Natural killer cell (primary cell): ENCODE measurements at regions not wholly inside any gene's neighbourhood (a gene's known extent, or its start where the extent isn't known, plus 50 kb on each side); places are given as distances from the start of the nearest gene placed in this dataset.
A peak's percentile ranks its signal among the peaks of the same experiment; 100 is the strongest.
"Not testable (repeated sequence)": the region's sequence is repeated elsewhere in the genome, so short reads cannot be mapped to it uniquely, and the experiment has no call there.

Source experiments
- ATAC-seq, 3 donors: fragments of 150-1000 bp in 2 of 3; fragments of 200-7000 bp in 1 of 3; cut with Tn5 transposase; 1 replicate in 1 of 3; 2 replicates in 2 of 3; pipeline ENCODE4 v1.10.0; 2021; ENCODE audit warnings: mild to moderate bottlenecking in 2 of 3, moderate library complexity in 2 of 3
- DNase-seq, 2 donors: peaks; one replicate each; pipeline versions ENCODE4 v3.0.0 to v3.0.0-alpha.2; 2013 to 2021; ENCODE audit warnings: mixed read lengths in 1 of 2
- H3K27ac ChIP-seq: one replicate; pipeline ENCODE4 v1.5.1; 2013; ENCODE audit warnings: mild to moderate bottlenecking, low read length
- H3K27me3 ChIP-seq: one replicate; pipeline ENCODE4 v1.6.1; 2013; ENCODE audit warnings: low read length; ENCODE audit not compliant: control insufficient read depth, insufficient read depth
- H3K36me3 ChIP-seq: one replicate; pipeline ENCODE4 v1.6.1; 2013; ENCODE audit warnings: low read length; ENCODE audit not compliant: control insufficient read depth, insufficient read depth
- H3K4me1 ChIP-seq: one replicate; pipeline ENCODE4 v1.6.1; 2013; ENCODE audit warnings: low read length; ENCODE audit not compliant: control insufficient read depth, insufficient read depth
- H3K4me3 ChIP-seq: one replicate; pipeline ENCODE4 v1.5.1; 2013; ENCODE audit warnings: low read length
- H3K9me3 ChIP-seq: one replicate; pipeline ENCODE4 v1.6.1; 2013; ENCODE audit warnings: low read length; ENCODE audit not compliant: control insufficient read depth, insufficient read depth
- H3K27ac Mint-ChIP-seq, 2 donors: one replicate each; pipeline ENCODE4 v1.8.0; 2022; ENCODE audit warnings: mild to moderate bottlenecking in 2 of 2, mixed read lengths in 2 of 2, moderate library complexity in 1 of 2
- H3K27me3 Mint-ChIP-seq, 2 donors: one replicate each; pipeline ENCODE4 v1.8.0; 2022; ENCODE audit warnings: low read depth in 2 of 2, mixed read lengths in 2 of 2
- H3K36me3 Mint-ChIP-seq: one replicate; pipeline ENCODE4 v1.8.0; 2022; ENCODE audit warnings: mixed read lengths
- H3K4me1 Mint-ChIP-seq, 2 donors: one replicate each; pipeline ENCODE4 v1.8.0; 2022; ENCODE audit warnings: mixed read lengths in 2 of 2
- H3K4me3 Mint-ChIP-seq: one replicate; pipeline ENCODE4 v1.8.0; 2022; ENCODE audit warnings: mild to moderate bottlenecking, moderate library complexity, mixed read lengths
- H3K9me3 Mint-ChIP-seq, 2 donors: one replicate each; pipeline ENCODE4 v1.8.0; 2022; ENCODE audit warnings: mixed read lengths in 2 of 2
- WGBS: methylation state at CpG from one replicate; pipeline ENCODE4 v1.1.7; 2013; ENCODE audit warnings: missing lambda C conversion rate; ENCODE audit not compliant: insufficient coverage; 5-methylcytosine and 5-hydroxymethylcytosine counted together
- intact Hi-C: fragments of 100-400 bp; cut with micrococcal nuclease; formaldehyde crosslinking; loops from one replicate; pipeline ENCODE4 v1.14.2; 2022
- TF ChIP-seq, protein P1 (sequence below): fragments of 200-600 bp; IDR thresholded peaks from one replicate; pipeline ENCODE4 v1.8.0; 2022; ENCODE audit warnings: antibody characterized with exemption

DNA sequence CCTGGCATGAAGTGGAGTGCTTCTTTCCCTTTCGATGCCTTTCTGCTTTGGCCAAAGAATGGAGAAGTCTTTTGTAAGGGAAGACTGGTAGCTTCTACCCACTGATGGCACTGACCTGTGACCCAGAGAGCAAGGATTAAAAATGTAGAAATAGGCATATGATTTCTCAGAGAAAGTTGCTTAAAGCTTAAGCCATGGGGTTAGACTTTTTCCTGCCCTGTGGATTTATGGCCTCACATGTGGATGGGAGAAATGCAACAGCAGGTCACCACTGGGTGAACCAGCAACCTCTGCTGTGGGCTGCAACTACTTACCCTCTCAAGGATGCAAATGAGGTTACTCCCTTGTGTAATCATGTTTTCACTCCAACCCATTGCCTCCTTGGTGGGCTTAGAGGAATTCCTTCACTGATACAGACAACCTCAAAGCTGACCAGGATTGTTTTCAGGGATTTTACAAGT is 86.7 kb upstream of the CDC42EP3 start:
- H3K27ac ChIP-seq, ATAC-seq, H3K36me3 Mint-ChIP-seq, H3K4me3 ChIP-seq, H3K4me3 Mint-ChIP-seq, H3K27me3 Mint-ChIP-seq, H3K27me3 ChIP-seq, H3K4me1 Mint-ChIP-seq, H3K36me3 ChIP-seq, intact Hi-C loops, H3K4me1 ChIP-seq, H3K9me3 ChIP-seq, DNase-seq, H3K9me3 Mint-ChIP-seq, H3K27ac Mint-ChIP-seq: not testable (repeated sequence)
- 100% methylated on average over 1 of the region's 1 CpG for WGBS

DNA sequence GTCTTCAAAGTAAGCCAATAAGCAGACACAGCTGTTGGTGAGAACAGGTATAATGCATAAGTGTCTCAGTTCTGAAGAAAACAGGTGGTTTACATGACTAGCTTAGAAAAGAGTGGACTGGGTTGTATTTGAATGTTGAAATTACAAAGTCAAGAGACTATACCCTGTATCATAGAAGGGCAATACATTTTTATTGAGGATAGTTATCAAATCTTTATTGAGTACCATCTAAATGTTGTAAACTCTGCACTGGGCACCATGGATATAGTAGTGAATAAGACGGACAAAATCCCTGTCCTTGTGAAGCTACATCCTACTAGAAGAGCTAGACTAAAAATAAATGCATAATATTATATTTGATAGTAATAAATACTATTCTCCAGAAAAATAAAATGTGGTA is 88.5 kb upstream of the CDC42EP3 start:
- ATAC-seq, DNase-seq, H3K9me3 ChIP-seq, H3K27me3 ChIP-seq, H3K36me3 Mint-ChIP-seq, H3K4me1 ChIP-seq, H3K27me3 Mint-ChIP-seq, H3K36me3 ChIP-seq, H3K27ac Mint-ChIP-seq, intact Hi-C loops, H3K4me3 ChIP-seq, H3K27ac ChIP-seq, H3K4me1 Mint-ChIP-seq, H3K9me3 Mint-ChIP-seq, H3K4me3 Mint-ChIP-seq: not testable (repeated sequence)
- no CpG with 5 or more reads among the region's 1 CpG for WGBS

- Mint-ChIP-seq H3K9me3 (no peaks in the 10 kb centered on the region), H3K4me1 (no peaks in the 10 kb centered on the region), H3K36me3 (no peaks in the 10 kb centered on the region), H3K27me3 (no peaks in the 10 kb centered on the region), H3K27ac (no peak overlapping the region), H3K4me3 (no peak overlapping the region)
- intact Hi-C loops: no loop called here
- ATAC-seq (no peak), DNase-seq (no peak)
- Histone ChIP-seq H3K27ac (no peak overlapping the region), H3K36me3 (no peaks in the 10 kb centered on the region), H3K9me3 (no peaks in the 10 kb centered on the region), H3K4me1 (peaks cover 3% of the 10 kb centered on the region), H3K4me3 (no peak overlapping the region), H3K27me3 (no peaks in the 10 kb centered on the region)
- TF ChIP-seq, protein P1, sequence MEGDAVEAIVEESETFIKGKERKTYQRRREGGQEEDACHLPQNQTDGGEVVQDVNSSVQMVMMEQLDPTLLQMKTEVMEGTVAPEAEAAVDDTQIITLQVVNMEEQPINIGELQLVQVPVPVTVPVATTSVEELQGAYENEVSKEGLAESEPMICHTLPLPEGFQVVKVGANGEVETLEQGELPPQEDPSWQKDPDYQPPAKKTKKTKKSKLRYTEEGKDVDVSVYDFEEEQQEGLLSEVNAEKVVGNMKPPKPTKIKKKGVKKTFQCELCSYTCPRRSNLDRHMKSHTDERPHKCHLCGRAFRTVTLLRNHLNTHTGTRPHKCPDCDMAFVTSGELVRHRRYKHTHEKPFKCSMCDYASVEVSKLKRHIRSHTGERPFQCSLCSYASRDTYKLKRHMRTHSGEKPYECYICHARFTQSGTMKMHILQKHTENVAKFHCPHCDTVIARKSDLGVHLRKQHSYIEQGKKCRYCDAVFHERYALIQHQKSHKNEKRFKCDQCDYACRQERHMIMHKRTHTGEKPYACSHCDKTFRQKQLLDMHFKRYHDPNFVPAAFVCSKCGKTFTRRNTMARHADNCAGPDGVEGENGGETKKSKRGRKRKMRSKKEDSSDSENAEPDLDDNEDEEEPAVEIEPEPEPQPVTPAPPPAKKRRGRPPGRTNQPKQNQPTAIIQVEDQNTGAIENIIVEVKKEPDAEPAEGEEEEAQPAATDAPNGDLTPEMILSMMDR: no peak
- WGBS: 71% methylated on average over 4 of the region's 6 CpGs
Measured at GRCh38 chr2:37760471-37760870, 89.0 kb upstream of the CDC42EP3 start.

- H3K4me3 ChIP-seq, H3K4me1 Mint-ChIP-seq, H3K9me3 Mint-ChIP-seq, H3K27me3 Mint-ChIP-seq, H3K9me3 ChIP-seq, H3K36me3 Mint-ChIP-seq, DNase-seq, H3K4me1 ChIP-seq, H3K27ac Mint-ChIP-seq, intact Hi-C loops, H3K4me3 Mint-ChIP-seq, H3K36me3 ChIP-seq, H3K27me3 ChIP-seq, H3K27ac ChIP-seq: not testable (repeated sequence)
- ATAC-seq: peak in 1 of 3 donors; percentile 35
- whole genome bisulfite sequencing: 43% methylated on average over 1 of the region's 2 CpGs
Measured at GRCh38 chr2:37762281-37762680, 90.8 kb upstream of the CDC42EP3 start.

DNA sequence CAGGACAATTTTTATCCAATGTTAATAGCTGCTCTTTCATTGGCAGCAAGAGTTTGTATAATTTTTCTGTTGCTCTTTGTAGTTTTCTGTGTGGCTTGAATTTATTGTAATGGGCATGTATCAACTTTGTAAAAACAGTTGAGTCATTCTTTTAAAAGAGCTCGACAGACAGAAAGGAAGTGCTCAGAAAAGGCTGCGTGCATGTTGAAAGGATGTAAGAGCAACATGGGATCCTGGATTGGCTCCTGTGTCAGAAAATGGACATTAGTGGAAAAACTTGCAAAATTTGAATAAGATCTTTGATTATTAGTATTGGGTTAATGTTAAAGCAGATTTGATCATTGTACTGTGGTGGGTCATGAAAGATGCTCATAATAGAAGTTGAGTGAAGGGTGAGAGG is 93.3 kb upstream of the CDC42EP3 start:
- intact Hi-C loops: no loop called here
- Histone ChIP-seq H3K27ac (no peak overlapping the region), H3K4me1 (peaks cover 8% of the 10 kb centered on the region), H3K36me3 (no peaks in the 10 kb centered on the region), H3K27me3 (no peaks in the 10 kb centered on the region), H3K9me3 (no peaks in the 10 kb centered on the region), H3K4me3 (no peak overlapping the region)
- peaks cover 7 to 8% of the 10 kb centered on the region in 2 donors for H3K4me1 Mint-ChIP-seq
- H3K36me3 Mint-ChIP-seq: no peaks in the 10 kb centered on the region
- H3K27ac Mint-ChIP-seq: no peak overlapping the region
- ATAC-seq (no peak), DNase-seq (no peak)
- no peaks in the 10 kb centered on the region for H3K27me3 Mint-ChIP-seq
- H3K4me3 Mint-ChIP-seq: no peak overlapping the region
- TF ChIP-seq, protein P1: no peak
- WGBS: 7% methylated on average over 1 of the region's 2 CpGs
- H3K9me3 Mint-ChIP-seq: no peaks in the 10 kb centered on the region
